ENCODE measurements at regions not wholly inside any gene's neighbourhood (a gene's known extent, or its start where the extent isn't known, plus 50 kb on each side); places are given as distances from the start of the nearest gene placed in this dataset.

DNA sequence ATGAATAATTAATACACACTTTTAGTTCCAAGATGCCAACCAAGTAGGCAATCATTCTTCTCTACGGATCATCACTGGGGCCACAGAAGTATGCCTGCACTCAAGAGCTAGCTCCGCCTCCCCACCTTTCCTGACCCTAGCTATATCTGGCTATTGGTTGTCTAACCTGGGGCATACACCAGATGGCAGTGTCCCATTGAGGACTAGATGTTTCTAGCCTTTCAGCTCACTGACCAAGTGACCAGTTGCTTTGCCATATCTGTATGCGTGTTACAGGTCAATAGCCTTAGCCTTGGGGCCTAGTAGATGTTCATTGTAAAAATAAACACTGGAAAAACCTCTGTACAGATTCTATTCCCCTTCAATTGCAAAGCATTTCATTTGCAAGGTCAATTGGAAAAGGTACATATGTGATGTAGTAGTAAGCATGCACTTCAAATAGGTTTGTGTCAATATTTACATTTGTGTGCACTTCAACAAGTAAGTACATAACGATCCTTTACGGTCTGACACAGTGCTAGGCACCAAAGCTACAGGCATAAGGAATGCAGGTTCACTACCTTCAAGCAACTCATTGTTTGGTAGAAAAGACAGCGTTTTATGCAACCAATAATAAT lies 521.7 kb downstream of the PPARGC1A start (continued):
- no peak for TF ChIP-seq ZNF816 (CRISPR knock-in tag; IDR thresholded peaks at IDR 0.05; ENCODE audit: borderline replicate concordance)
- TF ChIP-seq, protein P1, sequence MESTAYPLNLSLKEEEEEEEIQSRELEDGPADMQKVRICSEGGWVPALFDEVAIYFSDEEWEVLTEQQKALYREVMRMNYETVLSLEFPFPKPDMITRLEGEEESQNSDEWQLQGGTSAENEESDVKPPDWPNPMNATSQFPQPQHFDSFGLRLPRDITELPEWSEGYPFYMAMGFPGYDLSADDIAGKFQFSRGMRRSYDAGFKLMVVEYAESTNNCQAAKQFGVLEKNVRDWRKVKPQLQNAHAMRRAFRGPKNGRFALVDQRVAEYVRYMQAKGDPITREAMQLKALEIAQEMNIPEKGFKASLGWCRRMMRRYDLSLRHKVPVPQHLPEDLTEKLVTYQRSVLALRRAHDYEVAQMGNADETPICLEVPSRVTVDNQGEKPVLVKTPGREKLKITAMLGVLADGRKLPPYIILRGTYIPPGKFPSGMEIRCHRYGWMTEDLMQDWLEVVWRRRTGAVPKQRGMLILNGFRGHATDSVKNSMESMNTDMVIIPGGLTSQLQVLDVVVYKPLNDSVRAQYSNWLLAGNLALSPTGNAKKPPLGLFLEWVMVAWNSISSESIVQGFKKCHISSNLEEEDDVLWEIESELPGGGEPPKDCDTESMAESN (CRISPR knock-in tag; conservative IDR thresholded peaks at IDR 0.05), result no peak
- TF ChIP-seq, protein P2, sequence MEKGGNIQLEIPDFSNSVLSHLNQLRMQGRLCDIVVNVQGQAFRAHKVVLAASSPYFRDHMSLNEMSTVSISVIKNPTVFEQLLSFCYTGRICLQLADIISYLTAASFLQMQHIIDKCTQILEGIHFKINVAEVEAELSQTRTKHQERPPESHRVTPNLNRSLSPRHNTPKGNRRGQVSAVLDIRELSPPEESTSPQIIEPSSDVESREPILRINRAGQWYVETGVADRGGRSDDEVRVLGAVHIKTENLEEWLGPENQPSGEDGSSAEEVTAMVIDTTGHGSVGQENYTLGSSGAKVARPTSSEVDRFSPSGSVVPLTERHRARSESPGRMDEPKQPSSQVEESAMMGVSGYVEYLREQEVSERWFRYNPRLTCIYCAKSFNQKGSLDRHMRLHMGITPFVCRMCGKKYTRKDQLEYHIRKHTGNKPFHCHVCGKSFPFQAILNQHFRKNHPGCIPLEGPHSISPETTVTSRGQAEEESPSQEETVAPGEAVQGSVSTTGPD (CRISPR knock-in tag; IDR thresholded peaks at IDR 0.05), result no peak
- TF ChIP-seq, protein P3, sequence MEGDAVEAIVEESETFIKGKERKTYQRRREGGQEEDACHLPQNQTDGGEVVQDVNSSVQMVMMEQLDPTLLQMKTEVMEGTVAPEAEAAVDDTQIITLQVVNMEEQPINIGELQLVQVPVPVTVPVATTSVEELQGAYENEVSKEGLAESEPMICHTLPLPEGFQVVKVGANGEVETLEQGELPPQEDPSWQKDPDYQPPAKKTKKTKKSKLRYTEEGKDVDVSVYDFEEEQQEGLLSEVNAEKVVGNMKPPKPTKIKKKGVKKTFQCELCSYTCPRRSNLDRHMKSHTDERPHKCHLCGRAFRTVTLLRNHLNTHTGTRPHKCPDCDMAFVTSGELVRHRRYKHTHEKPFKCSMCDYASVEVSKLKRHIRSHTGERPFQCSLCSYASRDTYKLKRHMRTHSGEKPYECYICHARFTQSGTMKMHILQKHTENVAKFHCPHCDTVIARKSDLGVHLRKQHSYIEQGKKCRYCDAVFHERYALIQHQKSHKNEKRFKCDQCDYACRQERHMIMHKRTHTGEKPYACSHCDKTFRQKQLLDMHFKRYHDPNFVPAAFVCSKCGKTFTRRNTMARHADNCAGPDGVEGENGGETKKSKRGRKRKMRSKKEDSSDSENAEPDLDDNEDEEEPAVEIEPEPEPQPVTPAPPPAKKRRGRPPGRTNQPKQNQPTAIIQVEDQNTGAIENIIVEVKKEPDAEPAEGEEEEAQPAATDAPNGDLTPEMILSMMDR (CRISPR knock-in tag; IDR thresholded peaks at IDR 0.05), result peak; percentile 58
- no peak for TF ChIP-seq FOXP1 (IDR thresholded peaks at IDR 0.05)
- 0 out of 2 replicates have a peak, but pooled peaks have one; percentile 10 for TF ChIP-seq FOXP1 (CRISPR knock-in tag; IDR thresholded peaks at IDR 0.05)
- TF ChIP-seq HDAC6 (IDR thresholded peaks at IDR 0.05; ENCODE audit: low read depth, low read length), result no peak
- no peak for TF ChIP-seq CENPT (CRISPR knock-in tag; IDR thresholded peaks at IDR 0.05; ENCODE audit: low read depth)
- TF ChIP-seq THAP11 (CRISPR knock-in tag; IDR thresholded peaks at IDR 0.05), result no peak
- TF ChIP-seq ASH2L (IDR thresholded peaks at IDR 0.05; ENCODE audit: insufficient read length, low read depth, low read length), result no peak
- TF ChIP-seq FOXM1 (CRISPR knock-in tag; IDR thresholded peaks at IDR 0.05), result no peak

Data from HepG2 (cell line).